ENCODE measurements at regions not wholly inside any gene's neighbourhood (a gene's known extent, or its start where the extent isn't known, plus 50 kb on each side); places are given as distances from the start of the nearest gene placed in this dataset.

- H3K36me3 Mint-ChIP-seq (ENCODE audit: insufficient read depth, unreplicated experiment) = no peaks in the 10 kb centered on the region
- no peak for TF ChIP-seq CTCF (IDR thresholded peaks at IDR 0.05; ENCODE audit: insufficient read depth in 1 of 2, low read depth in 1 of 2, low read length in 1 of 2, severe bottlenecking in 1 of 2, unreplicated experiment in 1 of 2)
- intact Hi-C loops (cut with micrococcal nuclease; ENCODE audit: unreplicated experiment) = no loop called here
- Histone ChIP-seq H3K27me3 (replicated peaks; ENCODE audit: control insufficient read depth, insufficient read depth, low read length) (no peaks in the 10 kb centered on the region), H3K9me3 (no peaks in the 10 kb centered on the region), H3K36me3 (ENCODE audit: control insufficient read depth, insufficient read depth, low read length) (no peaks in the 10 kb centered on the region), H3K4me3 (ENCODE audit: low read depth, low read length) (no peak overlapping the region), H3K4me1 (no peaks in the 10 kb centered on the region)
- CTCF ChIA-PET = no interaction called here
- H3K27ac Mint-ChIP-seq (ENCODE audit: unreplicated experiment) = no peak overlapping the region
- H3K4me1 Mint-ChIP-seq (ENCODE audit: low read depth, unreplicated experiment) = no peaks in the 10 kb centered on the region
- no peak overlapping the region for H3K4me3 Mint-ChIP-seq (ENCODE audit: unreplicated experiment)
- POLR2A ChIA-PET = no interaction called here
- DNase-seq = no peak
- H3K9me3 Mint-ChIP-seq (ENCODE audit: unreplicated experiment) = no peaks in the 10 kb centered on the region
- H3K27me3 Mint-ChIP-seq (ENCODE audit: insufficient read depth, unreplicated experiment) = peaks cover 21% of the 10 kb centered on the region
- BruUV-seq (replicated peaks) = no TSS peak
Measured at GRCh38 chr2:7552825-7553570, 635.8 kb downstream of the RNF144A start.

GRCh38 chr2:7555260-7555659, 638.0 kb downstream of the RNF144A start:
- POLR2A ChIA-PET = no interaction called here

GRCh38 chr2:7557376-7557775, 640.2 kb downstream of the RNF144A start:
- Histone ChIP-seq H3K36me3 (ENCODE audit: control insufficient read depth, insufficient read depth, low read length) (no peaks in the 10 kb centered on the region), H3K9me3 (no peaks in the 10 kb centered on the region), H3K4me3 (ENCODE audit: low read depth, low read length) (no peak overlapping the region), H3K4me1 (peaks cover 3% of the 10 kb centered on the region; the same call in 1 of the 2 replicates), H3K27me3 (replicated peaks; ENCODE audit: control insufficient read depth, insufficient read depth, low read length) (no peaks in the 10 kb centered on the region)
- no peaks in the 10 kb centered on the region for H3K4me1 Mint-ChIP-seq (ENCODE audit: low read depth, unreplicated experiment)
- DNase-seq = no peak
- peaks cover 10% of the 10 kb centered on the region for H3K27me3 Mint-ChIP-seq (ENCODE audit: insufficient read depth, unreplicated experiment)
- no peak overlapping the region for H3K4me3 Mint-ChIP-seq (ENCODE audit: unreplicated experiment)
- CTCF ChIA-PET = no interaction called here
- intact Hi-C loops (cut with micrococcal nuclease; ENCODE audit: unreplicated experiment) = no loop called here
- H3K9me3 Mint-ChIP-seq (ENCODE audit: unreplicated experiment) = no peaks in the 10 kb centered on the region
- no peaks in the 10 kb centered on the region for H3K36me3 Mint-ChIP-seq (ENCODE audit: insufficient read depth, unreplicated experiment)
- TF ChIP-seq CTCF (IDR thresholded peaks at IDR 0.05; ENCODE audit: insufficient read depth in 1 of 2, low read depth in 1 of 2, low read length in 1 of 2, severe bottlenecking in 1 of 2, unreplicated experiment in 1 of 2) = no peak
- POLR2A ChIA-PET = no interaction called here
- H3K27ac Mint-ChIP-seq (ENCODE audit: unreplicated experiment) = no peak overlapping the region
- BruUV-seq (replicated peaks) = no TSS peak

More at GRCh38 chr2:7555260-7555659, 638.0 kb downstream of the RNF144A start:
- H3K4me3 ChIP-seq (ENCODE audit: low read depth, low read length) = no peak overlapping the region
- Mint-ChIP-seq H3K36me3 (ENCODE audit: insufficient read depth, unreplicated experiment) (no peaks in the 10 kb centered on the region), H3K4me1 (ENCODE audit: low read depth, unreplicated experiment) (no peaks in the 10 kb centered on the region), H3K4me3 (ENCODE audit: unreplicated experiment) (no peak overlapping the region), H3K9me3 (ENCODE audit: unreplicated experiment) (no peaks in the 10 kb centered on the region), H3K27ac (ENCODE audit: unreplicated experiment) (no peak overlapping the region), H3K27me3 (ENCODE audit: insufficient read depth, unreplicated experiment) (peaks cover 16% of the 10 kb centered on the region)
- H3K36me3 ChIP-seq (ENCODE audit: control insufficient read depth, insufficient read depth, low read length) = no peaks in the 10 kb centered on the region
- H3K27me3 ChIP-seq (replicated peaks; ENCODE audit: control insufficient read depth, insufficient read depth, low read length) = no peaks in the 10 kb centered on the region
- no peaks in the 10 kb centered on the region for H3K9me3 ChIP-seq
- TF ChIP-seq CTCF (IDR thresholded peaks at IDR 0.05; ENCODE audit: insufficient read depth in 1 of 2, low read depth in 1 of 2, low read length in 1 of 2, severe bottlenecking in 1 of 2, unreplicated experiment in 1 of 2) = no peak
- intact Hi-C loops (cut with micrococcal nuclease; ENCODE audit: unreplicated experiment) = no loop called here
- H3K4me1 ChIP-seq = peaks cover 3% of the 10 kb centered on the region; the same call in 1 of the 2 replicates
- no TSS peak for BruUV-seq (replicated peaks)
- DNase-seq = no peak
- CTCF ChIA-PET = no interaction called here

All from Caco-2 (cell line).